H9 (cell line): ENCODE measurements at regions not wholly inside any gene's neighbourhood (a gene's known extent, or its start where the extent isn't known, plus 50 kb on each side); places are given as distances from the start of the nearest gene placed in this dataset.

ENCODE experiments used
- DNase-seq: peaks from one replicate; pipeline ENCODE4 v3.0.0-alpha.2; 2017
- H2AFZ ChIP-seq: one replicate; pipeline ENCODE4 v1.6.1; 2013; ENCODE audit warnings: mild to moderate bottlenecking, low read length, control low read depth, moderate library complexity
- H2AK5ac ChIP-seq: 2 replicates; pipeline ENCODE4 v1.6.1; 2013; ENCODE audit warnings: low read length, control low read depth, mixed read lengths; ENCODE audit not compliant: insufficient read length
- H2BK120ac ChIP-seq: one replicate; pipeline ENCODE4 v1.6.1; 2013; ENCODE audit warnings: low read depth, mild to moderate bottlenecking, low read length, control low read depth, inconsistent platforms; ENCODE audit not compliant: poor library complexity, severe bottlenecking
- H2BK12ac ChIP-seq: 2 replicates; pipeline ENCODE4 v1.6.1; 2013; ENCODE audit warnings: low read length, control low read depth, mixed read lengths, low read depth; ENCODE audit not compliant: insufficient read length
- H2BK15ac ChIP-seq: 2 replicates; pipeline ENCODE4 v1.6.1; 2013; ENCODE audit warnings: low read depth, low read length, control low read depth
- H2BK20ac ChIP-seq: one replicate; pipeline ENCODE4 v1.6.1; 2013; ENCODE audit warnings: low read depth, mild to moderate bottlenecking, low read length, control low read depth, inconsistent platforms; ENCODE audit not compliant: poor library complexity, severe bottlenecking
- H2BK5ac ChIP-seq: 2 replicates; pipeline ENCODE4 v1.6.1; 2013; ENCODE audit warnings: low read length, control low read depth, mixed read lengths; ENCODE audit not compliant: insufficient read length
- H3K14ac ChIP-seq: 2 replicates; pipeline ENCODE4 v1.6.1; 2013; ENCODE audit warnings: low read length, control low read depth; ENCODE audit not compliant: insufficient read depth
- H3K18ac ChIP-seq: 2 replicates; pipeline ENCODE4 v1.6.1; 2013; ENCODE audit warnings: low read depth, mild to moderate bottlenecking, mixed read lengths, low read length, control low read depth; ENCODE audit not compliant: insufficient read length
- H3K23ac ChIP-seq: 2 replicates; pipeline ENCODE4 v1.6.1; 2013; ENCODE audit warnings: low read length, control low read depth, mixed read lengths, low read depth; ENCODE audit not compliant: insufficient read length
- H3K23me2 ChIP-seq: 2 replicates; pipeline ENCODE4 v1.6.1; 2013; ENCODE audit warnings: low read depth, mild to moderate bottlenecking, mixed read lengths, low read length, control low read depth; ENCODE audit not compliant: insufficient read length, poor library complexity, severe bottlenecking
- H3K27ac ChIP-seq: 2 replicates; pipeline ENCODE4 v1.5.1; 2013; ENCODE audit warnings: low read length, control low read depth, mixed read lengths, low read depth; ENCODE audit not compliant: insufficient read length
- H3K27me3 ChIP-seq: 2 replicates; pipeline ENCODE4 v1.6.1; 2013; ENCODE audit warnings: low read length, control low read depth, inconsistent platforms; ENCODE audit not compliant: insufficient read depth
- H3K4ac ChIP-seq: 2 replicates; pipeline ENCODE4 v1.6.1; 2013; ENCODE audit warnings: low read depth, mild to moderate bottlenecking, control low read depth, inconsistent platforms, low read length, moderate library complexity
- H3K4me1 ChIP-seq: 2 replicates; pipeline ENCODE4 v1.6.1; 2013; ENCODE audit warnings: low read length, control low read depth, inconsistent platforms; ENCODE audit not compliant: insufficient read depth
- H3K4me2 ChIP-seq: 2 replicates; pipeline ENCODE4 v1.6.1; 2013; ENCODE audit warnings: low read length, control low read depth, mixed read lengths; ENCODE audit not compliant: insufficient read length, insufficient read depth
- H3K56ac ChIP-seq: 2 replicates; pipeline ENCODE4 v1.6.1; 2013; ENCODE audit warnings: low read depth, mild to moderate bottlenecking, mixed read lengths, low read length, control low read depth; ENCODE audit not compliant: insufficient read length
- H3K79me1 ChIP-seq: 2 replicates; pipeline ENCODE4 v1.6.1; 2013; ENCODE audit warnings: low read depth, mild to moderate bottlenecking, moderate library complexity, low read length, control low read depth, inconsistent platforms; ENCODE audit not compliant: insufficient read depth, poor library complexity, severe bottlenecking
- H3K79me2 ChIP-seq: 2 replicates; pipeline ENCODE4 v1.6.1; 2013; ENCODE audit warnings: low read length, control low read depth, inconsistent platforms; ENCODE audit not compliant: insufficient read depth
- H3K9ac ChIP-seq: 2 replicates; pipeline ENCODE4 v1.6.1; 2013; ENCODE audit warnings: low read length, control low read depth, mixed read lengths; ENCODE audit not compliant: insufficient read length; ENCODE audit errors: extremely low read depth
- H3K9me3 ChIP-seq: one replicate; pipeline ENCODE4 v1.6.1; 2013; ENCODE audit warnings: low read depth, low read length, inconsistent platforms; ENCODE audit not compliant: control insufficient read depth
- H3T11ph ChIP-seq: one replicate; pipeline ENCODE4 v1.6.1; 2013; ENCODE audit warnings: mild to moderate bottlenecking, low read length, control low read depth, inconsistent platforms
- H4K20me1 ChIP-seq: one replicate; pipeline ENCODE4 v1.6.1; 2013; ENCODE audit not compliant: control insufficient read depth, insufficient read length, insufficient read depth
- H4K5ac ChIP-seq: 2 replicates; pipeline ENCODE4 v1.6.1; 2013; ENCODE audit warnings: low read depth, mild to moderate bottlenecking, mixed read lengths, low read length, control low read depth; ENCODE audit not compliant: insufficient read length
- H4K8ac ChIP-seq: replicated peaks from 2 replicates; pipeline ENCODE4 v1.6.1; 2013; ENCODE audit warnings: low read length, control low read depth, mixed read lengths, low read depth; ENCODE audit not compliant: insufficient read length
- H4K91ac ChIP-seq: 2 replicates; pipeline ENCODE4 v1.6.1; 2013; ENCODE audit warnings: low read depth, mild to moderate bottlenecking, moderate library complexity, mixed read lengths, low read length, control low read depth; ENCODE audit not compliant: insufficient read length
- H3K27ac Mint-ChIP-seq, 3 experiments: 2 replicates in 2 of 3; 3 replicates in 1 of 3; pipeline ENCODE4 v1.8.0; 2020 to 2021; ENCODE audit warnings: mixed read lengths in 3 of 3, mild to moderate bottlenecking in 1 of 3, moderate library complexity in 1 of 3
- H3K27me3 Mint-ChIP-seq: 2 replicates; pipeline ENCODE4 v1.8.0; 2021; ENCODE audit warnings: low read depth, mild to moderate bottlenecking, moderate library complexity, mixed read lengths
- H3K36me3 Mint-ChIP-seq, 3 experiments: 2 replicates in 2 of 3; 3 replicates in 1 of 3; pipeline ENCODE4 v1.8.0; 2020 to 2021; ENCODE audit warnings: low read depth in 3 of 3, mixed read lengths in 3 of 3; ENCODE audit not compliant: insufficient read depth in 1 of 3
- H3K4me1 Mint-ChIP-seq, 2 experiments: 2 replicates each; pipeline ENCODE4 v1.8.0; 2020; ENCODE audit warnings: mixed read lengths in 2 of 2
- H3K4me3 Mint-ChIP-seq, 2 experiments: 2 replicates in 1 of 2; 3 replicates in 1 of 2; pipeline ENCODE4 v1.8.0; 2020 to 2021; ENCODE audit warnings: mild to moderate bottlenecking in 2 of 2, mixed read lengths in 2 of 2, moderate library complexity in 1 of 2
- H3K9me3 Mint-ChIP-seq, 2 experiments: 2 replicates in 1 of 2; 3 replicates in 1 of 2; pipeline ENCODE4 v1.8.0; 2020; ENCODE audit warnings: mild to moderate bottlenecking in 2 of 2, mixed read lengths in 2 of 2, moderate library complexity in 1 of 2
- WGBS: extraction: QIAGEN DNeasy Blood & Tissue Kit; methylation state at CpG from one replicate; pipeline ENCODE4 v1.1.7; 2013; ENCODE audit warnings: missing lambda C conversion rate, low lambda C conversion rate, mixed read lengths; ENCODE audit not compliant: insufficient read length; ENCODE audit errors: extremely low coverage; 5-methylcytosine and 5-hydroxymethylcytosine counted together
- TF ChIP-seq, protein P1 (sequence below): fragments of 200-600 bp; sonication (generic); conservative IDR thresholded peaks from 3 replicates; pipeline ENCODE4 v1.8.0; 2021; ENCODE audit warnings: antibody characterized with exemption, mild to moderate bottlenecking

DNA sequence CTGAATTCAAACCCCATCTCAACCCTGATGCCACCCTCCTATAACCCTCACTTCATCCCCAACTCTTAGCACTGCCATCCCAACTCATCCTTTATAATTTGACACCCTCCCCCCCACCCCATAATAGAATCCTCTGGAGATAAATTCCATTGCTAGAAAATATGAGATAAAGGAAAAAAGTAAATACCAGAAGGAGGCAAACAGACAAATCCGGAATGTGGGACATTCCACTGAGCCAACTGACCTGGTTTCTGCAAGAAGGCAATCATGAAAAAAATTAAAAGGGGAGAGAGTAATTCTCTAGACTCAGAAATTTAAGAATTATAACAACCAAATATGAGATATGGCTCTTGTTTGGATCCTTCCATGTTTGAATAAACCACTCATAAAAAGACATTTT is 132.4 kb downstream of the CYP26B1 start:
- Histone ChIP-seq H3K27ac (no peak overlapping the region), H2BK120ac (no peak overlapping the region), H3K79me2 (no peaks in the 10 kb centered on the region), H4K91ac (no peak overlapping the region), H2BK20ac (no peak overlapping the region), H3K18ac (no peak overlapping the region), H3K56ac (no peak overlapping the region), H3T11ph (no peak overlapping the region), H2BK15ac (no peak overlapping the region), H3K27me3 (no peaks in the 10 kb centered on the region), H4K20me1 (no peaks in the 10 kb centered on the region), H3K9ac (no peak overlapping the region), H2AFZ (no peak overlapping the region), H3K4ac (no peak overlapping the region), H2BK12ac (no peak overlapping the region), H4K8ac (no peak overlapping the region), H3K4me1 (0 out of 2 replicates have a peak, but pooled peaks cover 3% of the 10 kb centered on the region), H3K23ac (no peak overlapping the region), H3K9me3 (no peaks in the 10 kb centered on the region), H2BK5ac (no peak overlapping the region), H3K14ac (no peak overlapping the region), H2AK5ac (no peak overlapping the region), H3K79me1 (no peaks in the 10 kb centered on the region), H3K4me2 (no peak overlapping the region), H4K5ac (no peak overlapping the region), H3K23me2 (no peaks in the 10 kb centered on the region)
- TF ChIP-seq, protein P1, sequence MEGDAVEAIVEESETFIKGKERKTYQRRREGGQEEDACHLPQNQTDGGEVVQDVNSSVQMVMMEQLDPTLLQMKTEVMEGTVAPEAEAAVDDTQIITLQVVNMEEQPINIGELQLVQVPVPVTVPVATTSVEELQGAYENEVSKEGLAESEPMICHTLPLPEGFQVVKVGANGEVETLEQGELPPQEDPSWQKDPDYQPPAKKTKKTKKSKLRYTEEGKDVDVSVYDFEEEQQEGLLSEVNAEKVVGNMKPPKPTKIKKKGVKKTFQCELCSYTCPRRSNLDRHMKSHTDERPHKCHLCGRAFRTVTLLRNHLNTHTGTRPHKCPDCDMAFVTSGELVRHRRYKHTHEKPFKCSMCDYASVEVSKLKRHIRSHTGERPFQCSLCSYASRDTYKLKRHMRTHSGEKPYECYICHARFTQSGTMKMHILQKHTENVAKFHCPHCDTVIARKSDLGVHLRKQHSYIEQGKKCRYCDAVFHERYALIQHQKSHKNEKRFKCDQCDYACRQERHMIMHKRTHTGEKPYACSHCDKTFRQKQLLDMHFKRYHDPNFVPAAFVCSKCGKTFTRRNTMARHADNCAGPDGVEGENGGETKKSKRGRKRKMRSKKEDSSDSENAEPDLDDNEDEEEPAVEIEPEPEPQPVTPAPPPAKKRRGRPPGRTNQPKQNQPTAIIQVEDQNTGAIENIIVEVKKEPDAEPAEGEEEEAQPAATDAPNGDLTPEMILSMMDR = no peak
- no CpG with 5 or more reads among the region's 1 CpG for WGBS
- no peak for DNase-seq
- Mint-ChIP-seq H3K4me3 (no peak overlapping the region), H3K27me3 (no peaks in the 10 kb centered on the region; the same call in 1 of the 2 replicates), H3K36me3 (no peaks in the 10 kb centered on the region), H3K4me1 (peaks cover 8 to 11% of the 10 kb centered on the region in 2 experiments), H3K27ac (no peak overlapping the region), H3K9me3 (no peaks in the 10 kb centered on the region)
